Breast epithelium (tissue), 3 donors: ENCODE measurements at regions not wholly inside any gene's neighbourhood (a gene's known extent, or its start where the extent isn't known, plus 50 kb on each side); places are given as distances from the start of the nearest gene placed in this dataset.

Experiments used
- POLR2AphosphoS5 ChIP-seq, 3 donors: sonication (generic); formaldehyde crosslinking; IDR thresholded peaks; one replicate each; pipeline ENCODE4 v1.6.1; 2017; ENCODE audit warnings: antibody characterized with exemption in 3 of 3
- TF ChIP-seq, protein P1 (sequence below), 3 donors: fragments of 450-650 bp; IDR thresholded peaks; one replicate each; pipeline ENCODE4 v1.5.1; 2016 to 2017; ENCODE audit warnings: antibody characterized with exemption in 3 of 3, mild to moderate bottlenecking in 3 of 3, moderate library complexity in 3 of 3

DNA sequence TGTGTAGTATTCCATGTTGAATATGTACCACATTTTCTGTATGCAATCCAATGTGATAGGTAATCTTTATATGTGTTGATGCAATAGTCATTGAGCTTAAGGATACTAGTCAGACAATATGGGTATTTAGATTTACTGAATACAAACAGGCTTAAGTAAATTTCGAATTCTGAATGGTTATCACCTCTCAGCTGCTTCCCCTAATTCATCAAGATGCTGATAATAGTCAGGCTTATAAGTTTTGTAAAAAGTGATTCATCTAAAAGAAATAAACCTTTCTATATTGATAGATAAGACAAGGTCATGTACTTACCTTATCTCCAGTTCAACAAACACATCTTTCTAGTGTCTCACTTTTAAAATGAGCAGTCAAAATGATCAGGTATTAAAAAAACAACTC lies 205.5 kb downstream of the CASP12 start:
- TF ChIP-seq POLR2AphosphoS5 (IDR thresholded peaks at IDR 0.05) = no peak
- TF ChIP-seq, protein P1, sequence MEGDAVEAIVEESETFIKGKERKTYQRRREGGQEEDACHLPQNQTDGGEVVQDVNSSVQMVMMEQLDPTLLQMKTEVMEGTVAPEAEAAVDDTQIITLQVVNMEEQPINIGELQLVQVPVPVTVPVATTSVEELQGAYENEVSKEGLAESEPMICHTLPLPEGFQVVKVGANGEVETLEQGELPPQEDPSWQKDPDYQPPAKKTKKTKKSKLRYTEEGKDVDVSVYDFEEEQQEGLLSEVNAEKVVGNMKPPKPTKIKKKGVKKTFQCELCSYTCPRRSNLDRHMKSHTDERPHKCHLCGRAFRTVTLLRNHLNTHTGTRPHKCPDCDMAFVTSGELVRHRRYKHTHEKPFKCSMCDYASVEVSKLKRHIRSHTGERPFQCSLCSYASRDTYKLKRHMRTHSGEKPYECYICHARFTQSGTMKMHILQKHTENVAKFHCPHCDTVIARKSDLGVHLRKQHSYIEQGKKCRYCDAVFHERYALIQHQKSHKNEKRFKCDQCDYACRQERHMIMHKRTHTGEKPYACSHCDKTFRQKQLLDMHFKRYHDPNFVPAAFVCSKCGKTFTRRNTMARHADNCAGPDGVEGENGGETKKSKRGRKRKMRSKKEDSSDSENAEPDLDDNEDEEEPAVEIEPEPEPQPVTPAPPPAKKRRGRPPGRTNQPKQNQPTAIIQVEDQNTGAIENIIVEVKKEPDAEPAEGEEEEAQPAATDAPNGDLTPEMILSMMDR (IDR thresholded peaks at IDR 0.05) = no peak
